HG02798 (cell line): ENCODE measurements at regions not wholly inside any gene's neighbourhood (a gene's known extent, or its start where the extent isn't known, plus 50 kb on each side); places are given as distances from the start of the nearest gene placed in this dataset.

ENCODE experiments used
- ATAC-seq: cut with Tn5 transposase; IDR thresholded peaks from one replicate; pipeline ENCODE4 v1.9.1; 2021; ENCODE audit warnings: mild to moderate bottlenecking; ENCODE audit not compliant: unreplicated experiment, poor library complexity

DNA sequence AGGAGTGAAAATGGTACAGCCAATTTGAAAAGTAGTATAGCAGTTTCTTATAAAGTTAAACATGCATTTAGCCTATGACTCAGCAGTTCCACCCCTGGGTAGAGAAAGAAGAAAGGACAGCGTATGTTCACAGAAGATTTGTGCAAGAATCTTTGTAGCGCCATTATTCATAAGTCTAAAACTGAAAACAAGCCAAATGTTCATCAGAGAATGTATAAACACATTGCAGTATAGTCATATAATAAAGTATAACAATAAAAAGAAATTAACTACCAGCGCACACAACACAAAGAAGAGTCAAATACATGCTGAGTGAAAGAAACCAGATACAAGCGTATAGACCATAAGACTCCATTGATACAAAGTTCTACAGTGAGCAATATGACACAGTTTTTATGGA is 294.0 kb downstream of the SAMD5 start:
- no peak for ATAC-seq

DNA sequence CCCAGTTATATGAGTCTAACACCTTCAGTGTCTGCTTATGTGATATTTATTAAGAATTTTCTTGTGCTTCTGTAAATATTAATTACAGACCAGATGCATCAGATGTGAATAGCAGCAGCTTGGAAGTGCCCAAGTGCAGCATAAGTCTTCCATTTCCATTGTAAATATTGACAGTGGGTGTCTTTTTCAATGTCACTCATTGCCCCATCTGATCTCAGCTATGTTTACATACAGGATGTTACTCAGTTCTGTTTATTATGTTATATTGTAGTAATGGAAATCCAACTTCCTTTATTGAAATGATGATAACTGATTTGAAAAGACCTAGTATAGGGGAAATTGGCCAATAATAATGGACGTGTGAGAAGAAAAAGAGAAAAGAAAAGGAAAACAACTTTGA is 296.7 kb downstream of the SAMD5 start:
- no peak for ATAC-seq

DNA sequence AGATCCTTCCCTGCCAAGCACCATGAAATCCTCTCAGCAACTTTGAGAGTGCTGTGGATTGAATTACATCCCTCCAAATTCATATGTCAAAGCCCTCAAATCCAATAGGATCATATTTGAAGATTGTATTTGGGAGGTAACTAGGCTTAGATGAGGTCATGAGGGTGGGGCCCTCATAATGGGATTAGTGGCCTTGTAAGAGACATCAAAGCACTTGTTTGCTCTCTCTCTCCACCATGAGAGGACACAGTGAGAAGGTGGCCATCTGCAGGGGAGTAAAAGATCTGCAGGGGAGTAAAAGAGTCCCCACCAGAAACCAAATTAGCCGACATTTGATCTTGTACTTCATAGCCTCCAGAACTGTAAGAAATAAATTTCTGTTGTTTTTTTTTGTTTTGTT is 298.2 kb downstream of the SAMD5 start:
- no peak for ATAC-seq

DNA sequence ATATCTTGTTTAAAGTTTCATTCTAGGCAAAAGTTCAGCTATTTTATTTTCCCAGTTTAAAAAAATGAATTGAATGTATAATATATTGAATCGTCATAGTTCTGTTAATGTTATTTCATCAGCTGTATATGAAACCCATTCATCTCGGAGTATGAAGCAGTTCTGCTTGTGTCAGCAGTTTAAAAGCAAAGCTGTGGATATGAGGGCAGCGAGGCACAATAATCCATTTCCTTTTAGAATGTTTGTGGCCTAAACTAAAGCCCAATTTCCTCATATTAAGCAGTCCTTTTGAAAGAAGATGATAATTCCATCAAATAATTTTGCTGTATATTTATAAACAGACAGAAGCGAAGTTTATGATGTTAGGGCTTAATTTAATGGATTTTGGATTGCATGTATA is 300.1 kb downstream of the SAMD5 start:
- no peak for ATAC-seq

DNA sequence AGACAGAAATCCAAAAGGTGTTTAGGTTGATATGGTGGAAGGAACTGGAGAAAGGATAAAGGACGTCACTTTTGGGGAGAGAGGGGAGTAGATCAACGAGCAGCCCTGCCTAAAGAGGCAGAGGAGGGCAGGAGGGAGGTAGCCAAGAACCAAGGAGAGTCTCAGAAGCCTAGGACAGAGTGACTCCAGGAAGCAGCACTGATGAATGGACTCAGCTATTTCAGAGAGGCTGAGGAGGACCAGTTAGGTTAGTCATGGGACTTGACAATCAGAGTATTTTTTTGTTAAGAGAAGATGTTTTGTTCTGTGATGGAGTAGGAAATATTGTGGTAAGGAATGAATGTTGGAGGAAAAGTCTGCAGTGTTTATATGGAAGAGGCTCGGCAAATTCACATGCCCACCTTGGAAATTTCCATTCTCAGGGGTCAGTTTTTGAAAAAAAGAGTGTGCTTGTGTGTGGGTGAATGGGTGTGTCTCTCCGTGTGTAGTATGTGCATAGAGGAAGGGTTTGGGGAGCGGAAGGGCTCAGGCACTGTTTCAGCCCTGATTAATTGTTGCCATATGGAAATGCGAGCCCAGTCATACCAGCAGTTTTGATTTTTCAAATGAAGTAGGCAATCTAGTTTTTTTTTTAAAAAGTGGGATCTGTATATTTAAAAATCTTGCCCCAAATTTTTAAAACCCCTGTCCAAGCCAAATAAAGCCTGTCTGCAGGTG is 303.6 kb downstream of the SAMD5 start:
- no peak for ATAC-seq

DNA sequence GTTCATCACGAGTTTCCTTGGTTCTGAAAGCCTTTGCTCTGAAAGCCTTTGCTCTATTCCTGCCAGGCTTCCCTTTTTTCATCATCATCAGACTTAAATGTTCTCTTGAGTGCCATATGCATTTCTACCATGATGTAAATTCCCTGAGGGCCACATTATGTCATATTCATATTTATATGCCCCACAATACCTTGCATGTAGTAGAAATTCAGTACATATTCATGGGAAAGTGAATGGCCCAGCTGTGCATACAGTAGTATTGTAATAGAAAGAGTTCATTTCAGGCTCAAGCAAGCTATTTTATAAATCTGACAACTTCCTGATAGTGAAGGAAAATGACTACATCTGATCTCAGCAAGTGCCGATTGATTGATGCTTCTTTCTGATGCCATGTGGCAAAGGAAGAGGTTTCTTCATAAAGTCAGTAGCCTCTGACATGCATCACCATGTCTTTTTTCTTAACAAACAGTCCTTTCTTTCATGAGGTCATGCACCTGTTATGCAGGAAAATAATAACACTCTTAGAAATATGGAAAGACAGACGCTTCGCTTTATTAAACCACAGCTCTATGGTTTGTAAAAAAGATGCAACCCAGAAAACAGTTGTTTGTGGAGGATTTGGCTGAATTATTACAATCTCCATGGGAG is 308.7 kb downstream of the SAMD5 start:
- no peak for ATAC-seq

DNA sequence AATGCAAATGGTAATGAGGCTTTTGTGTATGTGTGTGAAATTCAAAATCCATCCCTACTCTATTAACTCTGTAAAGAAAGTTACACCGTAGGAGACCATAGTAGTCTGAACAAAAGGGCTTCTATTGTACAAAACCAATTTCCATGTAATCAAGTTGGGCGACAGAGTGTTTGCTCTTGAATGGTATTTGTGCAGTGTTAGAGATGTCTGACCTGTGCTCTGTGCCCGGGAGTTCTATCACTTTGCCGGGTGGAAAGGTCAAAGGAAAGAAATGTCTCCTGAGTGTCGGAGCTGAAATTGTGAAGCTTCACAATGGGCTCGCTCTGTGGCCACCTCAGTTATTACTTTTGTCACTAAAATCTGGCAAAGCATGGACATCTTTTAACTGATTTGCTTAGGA is 312.0 kb downstream of the SAMD5 start:
- no peak for ATAC-seq

DNA sequence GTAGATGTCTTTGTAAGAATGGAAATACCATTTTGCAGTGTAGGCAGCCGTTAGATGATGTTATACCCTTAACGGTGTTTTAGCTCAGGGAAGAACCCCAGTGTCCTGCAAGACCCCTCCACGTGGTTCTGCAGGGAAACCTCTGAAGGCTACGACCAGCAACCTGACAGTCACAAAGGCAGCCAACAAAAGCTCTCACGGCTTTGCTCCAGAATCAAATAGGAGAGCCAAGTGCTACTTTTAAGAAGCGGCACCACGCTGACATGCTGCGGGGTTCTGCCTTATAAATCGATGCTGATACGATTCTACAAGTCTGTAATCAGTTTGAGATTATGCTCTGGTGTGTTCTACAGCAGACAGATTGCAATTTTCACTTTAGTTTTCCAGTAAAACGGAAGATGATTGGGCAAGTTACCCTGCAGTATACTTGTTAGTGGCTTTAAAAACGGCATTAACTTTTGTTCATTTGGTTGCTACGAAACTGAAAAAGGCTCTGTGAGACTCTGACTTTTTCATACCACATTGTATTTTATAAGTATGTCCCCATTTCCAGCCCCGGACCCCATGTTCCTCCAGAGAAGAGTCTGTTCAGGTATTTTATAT is 312.9 kb downstream of the SAMD5 start:
- ATAC-seq = no peak

DNA sequence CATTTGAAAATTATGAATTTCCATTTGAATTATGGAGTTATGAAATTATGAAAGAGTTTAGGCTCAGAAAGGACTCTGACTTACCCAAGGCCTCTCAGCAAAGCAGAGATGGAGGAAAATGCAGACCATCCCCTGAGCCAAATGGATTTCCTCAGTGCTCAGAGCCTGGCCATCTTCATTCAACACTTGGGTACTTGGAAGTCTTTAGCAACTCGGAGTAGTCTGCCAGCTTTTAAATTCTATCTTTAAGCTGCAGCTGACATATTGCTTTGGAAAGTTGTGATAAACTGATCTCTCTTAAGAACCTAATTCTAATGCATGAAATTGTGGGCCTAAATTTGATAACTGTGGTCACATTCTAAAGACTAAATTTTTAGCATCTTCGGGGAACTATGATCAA is 315.4 kb downstream of the SAMD5 start:
- no peak for ATAC-seq

DNA sequence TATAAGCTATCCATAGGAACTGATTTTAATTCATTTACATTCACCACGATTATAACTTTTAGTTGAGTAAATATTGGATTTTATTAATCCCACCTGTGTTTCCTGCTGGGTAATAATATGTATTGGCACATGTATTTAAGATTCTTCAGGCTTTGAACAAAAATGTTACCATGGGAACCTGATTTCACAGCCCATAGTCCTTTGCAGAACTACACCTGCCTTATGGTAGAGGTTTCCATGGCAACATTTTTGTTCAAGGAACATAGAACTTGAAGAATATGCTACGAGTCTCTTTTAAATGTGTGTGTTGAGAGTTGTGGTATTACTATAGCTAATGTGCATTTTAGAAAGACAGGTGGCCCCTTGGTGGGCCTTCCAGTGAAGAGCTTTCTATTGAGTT is 317.4 kb downstream of the SAMD5 start:
- ATAC-seq = no peak

DNA sequence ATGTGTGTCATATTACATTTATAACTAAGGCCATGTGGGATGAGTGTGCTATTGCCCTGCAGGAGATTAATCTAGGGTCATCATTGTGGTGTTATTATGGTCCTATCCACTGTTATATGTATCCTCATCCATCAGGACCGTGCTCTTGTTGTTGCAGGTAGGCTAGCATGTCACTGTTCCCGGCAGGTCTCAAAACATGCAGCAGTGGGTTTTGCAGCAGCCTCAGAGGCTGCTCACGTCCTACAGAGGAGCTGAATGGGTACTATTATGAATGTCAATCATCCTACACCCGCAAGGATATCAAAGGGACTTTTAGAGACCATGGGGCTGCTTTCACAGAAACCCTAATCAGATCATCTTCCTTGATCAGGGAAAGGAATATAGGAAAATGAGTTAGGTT is 318.2 kb downstream of the SAMD5 start:
- ATAC-seq = no peak

DNA sequence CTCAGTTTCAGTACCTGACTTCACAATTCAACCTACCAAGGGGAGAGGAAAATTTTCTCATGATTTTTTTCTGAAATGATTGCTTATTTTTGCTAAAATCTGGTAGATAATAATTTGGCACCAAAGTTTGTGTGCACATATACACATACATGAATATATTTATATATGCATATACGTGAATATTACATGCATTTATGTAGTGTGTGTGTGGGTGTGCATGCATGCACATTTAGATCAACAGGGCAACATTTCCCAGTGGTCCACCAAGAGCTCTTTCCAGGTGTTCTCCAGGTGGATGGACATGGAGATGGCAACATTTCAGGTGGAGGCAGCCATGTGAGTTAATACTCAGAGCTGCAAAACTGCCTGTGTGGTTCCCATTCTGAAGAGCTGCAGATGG is 320.9 kb downstream of the SAMD5 start:
- no peak for ATAC-seq

DNA sequence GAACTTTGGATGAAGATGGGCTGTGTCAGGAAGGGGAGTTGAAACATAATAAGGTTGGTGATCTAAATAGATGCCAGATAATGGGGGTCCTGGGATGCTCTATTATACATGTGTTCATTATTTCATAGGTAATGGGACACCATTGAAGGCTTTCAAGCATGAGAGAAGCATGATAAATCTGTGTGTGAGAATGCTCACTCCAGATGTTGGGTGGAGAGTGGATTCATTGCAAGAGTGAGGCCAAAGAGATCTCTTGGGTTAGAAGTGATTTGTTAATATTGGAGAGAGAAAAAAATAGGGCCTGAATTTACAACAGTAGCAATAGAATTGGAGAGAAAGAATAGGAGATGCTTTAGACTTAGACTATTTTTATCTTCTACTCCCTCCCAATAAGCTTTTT is 321.3 kb downstream of the SAMD5 start:
- no peak for ATAC-seq

DNA sequence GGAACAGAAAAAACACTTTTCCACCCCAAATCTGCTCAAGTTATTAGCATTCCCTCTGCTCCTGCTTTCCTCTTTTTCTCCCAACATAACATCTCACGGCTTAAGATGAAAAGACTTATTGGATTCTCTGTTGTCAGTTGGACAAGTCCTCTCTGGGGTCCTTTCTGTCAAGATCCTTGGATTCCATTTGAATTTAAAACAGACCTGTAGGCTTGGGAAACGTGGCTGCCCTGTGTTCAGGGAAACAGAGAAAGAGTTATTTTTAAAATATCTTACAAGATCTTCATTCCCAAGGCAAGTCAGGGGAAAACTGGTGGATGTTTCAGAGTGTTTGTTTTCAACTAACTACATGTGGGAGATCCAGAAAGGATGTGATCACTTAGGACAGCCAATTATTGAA is 322.9 kb downstream of the SAMD5 start:
- no peak for ATAC-seq

DNA sequence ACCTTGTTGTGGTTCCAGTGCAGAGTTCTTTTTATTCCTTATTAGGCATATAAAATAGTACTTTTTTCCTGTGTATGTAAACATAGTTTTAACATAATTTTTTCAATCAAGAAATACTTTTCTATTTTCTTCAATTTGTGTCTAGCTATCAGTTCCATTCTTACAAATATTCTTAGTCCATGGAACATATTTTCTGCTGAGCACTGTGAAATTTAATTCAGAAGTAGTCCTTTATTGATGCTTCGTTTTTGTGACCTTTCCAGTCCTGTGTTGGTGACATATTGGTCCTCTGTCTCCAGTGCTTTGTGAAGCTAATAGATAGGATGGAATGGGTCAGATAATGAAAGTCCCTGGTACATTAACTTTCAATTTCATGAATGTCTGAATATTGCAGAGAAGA is 325.1 kb downstream of the SAMD5 start:
- ATAC-seq = no peak

DNA sequence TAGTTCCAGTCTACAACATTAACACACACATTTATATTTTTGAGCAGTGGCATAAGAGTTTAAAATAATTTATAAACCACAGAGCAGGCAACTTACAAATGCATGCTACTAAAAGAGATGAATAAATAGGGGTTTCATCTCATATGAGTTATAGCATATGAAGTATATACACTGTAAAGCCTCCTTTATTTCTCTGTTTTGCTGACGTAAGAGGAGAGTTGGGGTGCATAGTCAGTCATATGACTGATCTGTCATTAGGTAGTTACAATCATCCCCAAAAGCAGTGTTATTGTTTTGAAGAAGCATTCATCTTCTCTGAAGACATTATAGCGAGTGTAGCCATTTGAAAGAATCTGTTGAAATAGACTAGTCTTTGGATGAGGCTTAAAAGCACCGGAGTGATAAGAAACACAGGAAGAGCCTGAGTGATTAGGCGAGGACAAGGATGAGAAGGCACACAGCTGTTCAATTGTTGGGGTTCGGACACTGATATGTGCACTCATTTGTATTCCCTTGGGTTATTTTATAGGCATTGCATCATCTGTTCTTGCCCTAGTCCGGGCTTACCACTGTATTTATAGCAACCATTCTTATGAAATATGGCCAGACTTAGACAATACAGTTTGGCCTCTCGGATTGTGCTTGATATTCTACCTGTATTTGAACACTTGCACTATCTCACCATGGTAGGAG is 325.7 kb downstream of the SAMD5 start:
- ATAC-seq = no peak

DNA sequence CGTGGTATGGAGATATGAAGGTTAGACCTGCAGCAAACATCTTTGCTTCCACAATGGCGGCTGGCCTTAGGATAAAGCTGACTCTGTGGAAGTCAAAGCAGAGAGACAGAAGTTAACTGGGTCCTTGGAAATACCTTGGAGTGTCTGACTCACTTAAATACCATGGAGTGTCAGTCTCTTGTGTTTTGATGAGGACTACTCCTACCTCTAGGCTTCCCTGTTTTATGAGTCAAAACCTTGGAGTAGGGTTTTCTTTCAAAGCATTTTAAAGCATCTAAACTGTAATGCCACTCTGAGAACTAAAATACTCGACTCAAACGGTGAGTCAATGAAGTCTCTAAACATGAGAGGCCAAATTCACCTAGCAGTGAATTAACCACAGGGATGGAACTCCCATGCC is 329.1 kb downstream of the SAMD5 start:
- ATAC-seq = no peak

DNA sequence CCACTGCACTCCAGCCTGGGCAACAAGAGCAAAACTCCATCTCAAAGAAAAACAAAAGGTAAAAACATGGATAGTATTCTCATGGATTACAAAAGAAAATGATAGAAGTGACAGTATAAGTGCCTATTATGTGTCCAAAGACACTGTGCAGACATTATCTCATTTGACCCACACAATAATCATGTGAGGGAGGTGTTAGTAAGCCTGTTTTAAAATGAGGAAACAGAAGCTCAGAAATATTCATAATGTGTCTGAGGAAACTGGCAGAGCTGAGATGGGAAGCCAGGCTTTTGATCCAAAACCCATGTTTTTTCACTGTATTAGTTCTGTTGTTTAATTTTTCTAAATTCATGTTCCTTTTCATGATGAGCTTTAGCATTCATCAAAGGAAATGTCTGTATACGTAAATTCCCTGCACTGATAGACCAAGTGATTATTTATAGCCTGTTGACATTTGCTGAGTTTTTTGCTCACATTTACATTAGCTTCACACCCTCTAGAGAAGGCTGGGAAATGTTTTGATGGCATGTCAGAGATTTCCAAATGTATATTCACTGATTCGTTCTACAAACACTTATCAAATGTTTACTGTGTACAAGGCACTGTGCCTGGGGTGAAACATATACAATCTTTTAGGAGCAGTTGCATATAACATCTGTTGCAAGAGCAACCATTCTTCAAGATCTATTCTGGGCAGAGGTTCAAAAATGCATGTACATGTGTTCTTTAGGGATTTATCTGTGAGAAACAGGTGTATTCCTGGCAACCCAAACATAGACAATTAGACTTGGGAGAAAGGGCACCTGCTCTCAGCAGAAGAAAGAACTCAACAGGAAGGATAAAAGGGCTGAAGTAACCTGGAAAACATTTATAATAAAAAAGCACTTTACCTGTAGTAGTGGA is 331.5 kb downstream of the SAMD5 start:
- no peak for ATAC-seq

DNA sequence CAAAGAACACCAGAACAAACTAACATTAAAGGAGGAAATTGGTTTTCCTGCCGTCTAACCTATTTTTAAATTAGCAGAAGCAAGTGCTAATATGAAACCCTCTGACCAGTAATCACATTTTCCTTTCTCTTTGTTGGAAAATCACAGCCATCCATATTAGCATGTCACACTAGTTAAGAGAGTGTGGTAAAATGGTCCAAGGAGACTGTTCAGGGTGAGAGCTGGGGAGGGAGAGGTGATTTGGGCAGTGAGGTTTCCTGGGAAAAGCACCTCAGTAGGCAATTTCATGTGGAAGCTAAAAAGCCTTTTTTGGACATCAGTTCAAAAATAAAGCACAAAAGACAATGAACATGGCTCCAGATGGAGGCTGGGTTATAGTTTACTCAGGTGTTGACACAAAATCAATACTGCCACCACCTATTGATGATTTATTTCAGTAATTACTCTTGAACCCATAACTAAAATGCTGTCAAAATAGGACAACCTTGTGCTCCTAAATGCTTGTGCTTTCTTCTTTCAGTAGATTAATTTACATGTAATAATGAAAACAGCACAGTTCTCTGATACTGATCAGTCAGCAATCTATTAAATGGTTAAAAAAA is 333.2 kb downstream of the SAMD5 start:
- ATAC-seq = no peak
